ENCODE measurements at regions not wholly inside any gene's neighbourhood (a gene's known extent, or its start where the extent isn't known, plus 50 kb on each side); places are given as distances from the start of the nearest gene placed in this dataset.

DNA sequence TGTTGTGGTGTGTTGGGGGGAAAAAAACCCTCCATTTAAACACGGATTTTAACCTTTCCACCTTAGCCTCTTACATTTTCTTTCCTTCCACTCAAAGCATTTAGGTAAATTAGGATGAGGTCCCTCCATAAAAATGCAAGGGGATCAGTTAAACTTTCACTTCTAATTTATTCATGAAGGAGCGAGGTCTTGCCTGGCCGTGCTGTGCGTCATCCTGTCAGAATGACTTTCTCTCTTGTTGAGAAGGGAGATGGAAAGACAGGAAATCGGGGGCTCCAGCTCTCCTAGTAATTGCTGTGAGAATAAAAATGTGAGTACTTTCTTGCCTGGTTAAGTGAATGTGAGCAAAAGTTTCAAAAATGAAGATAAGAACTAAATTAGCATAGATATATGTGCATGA is 962.3 kb upstream of the NR2F2 start:
- TF ChIP-seq, protein P1, sequence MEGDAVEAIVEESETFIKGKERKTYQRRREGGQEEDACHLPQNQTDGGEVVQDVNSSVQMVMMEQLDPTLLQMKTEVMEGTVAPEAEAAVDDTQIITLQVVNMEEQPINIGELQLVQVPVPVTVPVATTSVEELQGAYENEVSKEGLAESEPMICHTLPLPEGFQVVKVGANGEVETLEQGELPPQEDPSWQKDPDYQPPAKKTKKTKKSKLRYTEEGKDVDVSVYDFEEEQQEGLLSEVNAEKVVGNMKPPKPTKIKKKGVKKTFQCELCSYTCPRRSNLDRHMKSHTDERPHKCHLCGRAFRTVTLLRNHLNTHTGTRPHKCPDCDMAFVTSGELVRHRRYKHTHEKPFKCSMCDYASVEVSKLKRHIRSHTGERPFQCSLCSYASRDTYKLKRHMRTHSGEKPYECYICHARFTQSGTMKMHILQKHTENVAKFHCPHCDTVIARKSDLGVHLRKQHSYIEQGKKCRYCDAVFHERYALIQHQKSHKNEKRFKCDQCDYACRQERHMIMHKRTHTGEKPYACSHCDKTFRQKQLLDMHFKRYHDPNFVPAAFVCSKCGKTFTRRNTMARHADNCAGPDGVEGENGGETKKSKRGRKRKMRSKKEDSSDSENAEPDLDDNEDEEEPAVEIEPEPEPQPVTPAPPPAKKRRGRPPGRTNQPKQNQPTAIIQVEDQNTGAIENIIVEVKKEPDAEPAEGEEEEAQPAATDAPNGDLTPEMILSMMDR (IDR thresholded peaks at IDR 0.05): no peak
- no peak for TF ChIP-seq POLR2AphosphoS5 (IDR thresholded peaks at IDR 0.05)
